H4 (cell line): ENCODE measurements at regions not wholly inside any gene's neighbourhood (a gene's known extent, or its start where the extent isn't known, plus 50 kb on each side); places are given as distances from the start of the nearest gene placed in this dataset.

Source experiments
- DNase-seq: peaks from one replicate; pipeline ENCODE4 v3.0.0-alpha.2; 2015; ENCODE audit warnings: low spot score

- DNase-seq: no peak
These were observed 202.9 kb upstream of the JARID2 start for GRCh38 chr6:15042938-15043337.

GRCh38 chr6:15044146-15044882, 201.6 kb upstream of the JARID2 start:
- no peak for DNase-seq

DNA sequence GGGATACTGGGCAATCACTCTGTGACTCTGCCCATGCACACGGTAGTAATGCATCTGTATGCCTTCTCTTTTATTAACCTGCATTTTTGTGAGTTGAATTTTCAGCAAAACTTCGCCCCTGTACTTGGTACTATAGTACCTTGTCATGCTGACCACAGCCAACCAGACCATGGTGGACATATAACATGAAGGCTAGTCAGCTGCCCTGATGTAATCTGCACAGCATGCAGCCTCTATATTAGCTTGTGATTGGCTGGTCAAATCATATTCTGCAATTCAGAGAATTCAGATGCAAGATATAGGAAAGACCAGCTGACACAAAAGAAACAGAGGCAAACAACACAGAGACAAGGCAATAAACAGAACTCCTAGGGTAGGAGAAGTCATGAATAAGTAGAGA, 200.9 kb upstream of the JARID2 start:
- DNase-seq: no peak

GRCh38 chr6:15046751-15047150, 199.1 kb upstream of the JARID2 start:
- no peak for DNase-seq

GRCh38 chr6:15048367-15048766, 197.5 kb upstream of the JARID2 start:
- DNase-seq: no peak

DNA sequence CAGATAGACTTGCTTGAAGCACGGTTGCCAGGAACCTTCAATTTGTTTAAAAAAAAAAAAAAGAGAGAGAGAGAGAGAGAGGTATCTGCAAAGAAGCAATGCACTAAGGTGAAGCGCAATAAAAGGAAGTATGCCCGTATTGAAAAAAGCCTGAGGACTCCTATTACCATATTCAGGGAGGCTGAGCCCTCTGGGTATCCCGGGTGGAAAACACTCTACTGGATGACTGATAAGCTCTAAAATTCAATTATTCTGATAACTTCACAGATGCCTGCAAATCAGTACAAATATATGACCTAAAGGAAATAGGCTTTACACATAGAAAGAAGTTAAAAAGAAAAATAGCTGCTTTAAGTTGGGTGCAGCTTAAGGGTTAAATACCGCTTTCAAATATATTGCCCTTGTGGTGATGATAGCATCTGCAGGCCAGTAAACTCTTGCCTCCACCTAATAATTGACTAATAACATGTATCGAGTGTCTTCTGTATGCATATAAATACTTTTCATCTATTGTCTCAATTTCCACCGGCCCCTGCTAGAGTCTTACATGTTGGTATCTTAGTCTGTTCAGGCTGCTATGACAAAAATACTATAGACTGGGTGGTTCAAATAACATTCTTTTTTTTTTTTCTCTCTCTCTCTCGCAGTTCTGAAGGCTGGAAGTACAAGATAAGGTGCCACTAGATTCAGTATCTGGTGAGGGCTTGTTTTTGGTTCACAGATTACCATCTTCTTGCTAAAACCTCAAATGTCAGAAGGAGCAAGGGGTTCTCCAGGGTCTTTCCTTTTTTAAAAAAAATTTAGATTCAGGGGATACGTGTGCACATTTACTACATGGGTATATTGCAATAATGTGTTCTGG, 187.4 kb upstream of the JARID2 start:
- DNase-seq: no peak

GRCh38 chr6:15061180-15061641, 184.7 kb upstream of the JARID2 start:
- DNase-seq: no peak

DNA sequence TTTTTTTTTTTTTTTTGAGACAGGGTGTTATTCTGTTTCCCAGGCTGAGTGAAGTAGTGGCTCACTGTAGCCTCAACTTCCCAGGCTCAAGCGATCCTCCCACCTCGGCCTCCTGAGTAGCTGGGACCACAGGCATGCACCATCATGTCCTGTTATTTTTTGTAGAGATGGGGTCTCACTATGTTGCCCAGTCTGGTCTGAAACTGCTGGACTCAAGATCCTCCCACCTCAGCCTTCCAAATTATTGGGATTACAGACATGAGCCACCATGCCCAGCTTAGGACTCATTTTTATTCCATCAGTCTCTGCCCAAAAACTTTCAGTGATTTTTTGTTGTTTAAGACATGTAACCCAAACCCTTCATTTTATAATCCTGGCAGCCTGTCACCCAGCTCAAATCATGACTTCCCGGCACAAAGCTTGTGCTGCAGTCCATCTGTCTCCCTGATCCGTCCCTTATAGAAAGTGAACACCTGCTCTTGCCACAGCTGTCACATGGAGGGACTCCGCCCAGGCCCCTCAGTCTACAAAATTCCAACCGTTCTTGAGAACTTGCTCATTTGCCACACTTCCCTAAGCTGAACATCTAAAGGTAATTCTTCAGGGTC, 183.9 kb upstream of the JARID2 start:
- no peak for DNase-seq

DNA sequence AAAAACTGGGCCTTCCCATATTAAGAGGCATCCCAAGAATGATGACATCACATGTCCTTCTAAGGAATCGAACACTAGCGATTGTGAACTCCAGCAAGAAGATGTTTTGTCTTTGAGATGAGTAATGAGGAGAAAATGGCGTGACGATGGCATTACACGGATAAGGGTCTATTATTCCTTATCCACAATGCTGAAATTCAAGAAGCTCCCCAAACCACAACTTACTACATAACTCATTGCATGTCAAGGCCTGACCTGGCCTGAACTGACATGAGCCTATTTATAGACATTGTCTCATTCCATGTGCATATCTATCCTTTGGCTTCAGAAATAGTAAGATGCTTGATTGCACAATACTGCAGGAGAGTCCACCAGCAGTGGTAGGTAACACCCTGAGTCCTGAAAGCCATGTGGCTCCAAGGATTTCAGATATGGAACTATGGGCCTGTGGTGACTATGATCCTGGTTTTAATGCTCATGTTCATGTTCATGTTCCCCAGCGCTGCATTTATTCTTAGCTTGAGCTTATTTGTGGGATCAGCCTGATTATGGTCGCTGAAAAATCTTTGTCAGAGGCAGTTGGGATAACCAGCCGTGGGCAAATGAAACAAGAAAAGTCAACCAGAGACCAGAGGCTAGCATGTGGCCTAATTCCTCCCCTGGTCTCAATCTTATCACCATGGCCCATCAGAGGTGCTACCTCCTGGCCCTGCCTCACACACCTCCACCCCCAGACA, 183.2 kb upstream of the JARID2 start:
- no peak for DNase-seq

GRCh38 chr6:15063253-15063853, 182.5 kb upstream of the JARID2 start:
- DNase-seq: no peak

DNA sequence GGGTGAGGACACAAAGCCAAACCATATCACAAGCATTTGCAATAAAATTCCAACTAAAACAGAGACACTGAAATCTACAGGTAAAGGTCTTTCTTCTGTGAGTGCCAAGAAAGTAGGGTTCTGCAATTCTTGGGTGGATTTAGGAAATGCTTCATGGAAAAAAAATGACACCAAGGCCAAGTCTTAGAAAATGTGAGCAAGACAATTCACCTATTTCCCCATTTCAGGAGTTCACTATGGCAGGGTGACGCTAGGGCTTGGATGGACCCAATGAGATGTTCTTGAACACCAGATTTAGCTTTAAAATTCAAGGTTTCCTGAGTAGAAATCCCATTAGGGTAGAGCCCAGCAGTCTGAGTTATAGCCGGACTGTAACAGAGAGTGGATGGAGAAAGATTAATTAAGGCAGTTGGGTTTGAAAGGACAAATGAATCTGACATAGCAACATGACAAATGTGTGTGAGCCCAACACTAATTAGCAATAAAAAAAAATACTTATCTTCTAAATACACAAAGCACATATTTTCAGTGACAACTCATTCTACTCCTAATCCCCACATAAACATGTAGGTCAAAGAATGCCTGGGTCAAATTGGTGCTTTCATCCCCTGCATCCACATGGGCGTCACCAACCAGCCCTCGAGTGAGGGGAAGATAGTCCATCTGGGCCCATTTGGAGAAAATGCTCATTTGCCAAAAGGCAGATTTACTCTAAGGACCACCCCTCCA, 180.4 kb upstream of the JARID2 start:
- peak; percentile 20 for DNase-seq

GRCh38 chr6:15066089-15066758, 179.6 kb upstream of the JARID2 start:
- no peak for DNase-seq

GRCh38 chr6:15073344-15073789, 172.5 kb upstream of the JARID2 start:
- peak; percentile 54 for DNase-seq

DNA sequence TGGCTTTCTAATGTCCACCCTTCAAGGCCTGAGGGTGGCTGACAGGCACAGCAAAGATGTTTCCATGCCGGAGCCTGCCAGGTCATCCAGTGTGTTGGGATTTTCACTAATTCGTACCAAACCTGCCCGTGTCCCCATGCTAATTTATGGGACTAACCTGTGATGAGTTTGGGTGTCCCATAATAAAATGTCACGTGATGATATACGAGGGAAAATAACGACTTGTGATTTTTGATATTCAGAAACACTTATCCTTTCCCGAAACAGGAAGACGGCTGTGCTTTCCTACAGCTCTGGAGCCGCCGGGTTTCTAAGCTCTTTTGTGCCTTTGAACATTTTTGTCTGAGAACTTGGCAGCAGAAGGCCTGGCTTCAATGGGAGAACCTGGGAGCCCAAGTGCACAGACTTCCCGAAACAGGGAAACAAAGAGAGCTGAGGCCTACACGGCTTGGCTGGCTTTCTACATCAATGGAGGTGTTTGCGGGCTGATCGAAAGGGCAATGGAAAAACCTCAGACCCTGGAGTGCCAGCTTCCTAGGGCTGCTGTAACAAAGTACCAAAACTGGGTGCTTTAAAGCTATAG, 171.9 kb upstream of the JARID2 start:
- no peak for DNase-seq

GRCh38 chr6:15074806-15075205, 171.1 kb upstream of the JARID2 start:
- DNase-seq: no peak

GRCh38 chr6:15076565-15076964, 169.3 kb upstream of the JARID2 start:
- DNase-seq: no peak

DNA sequence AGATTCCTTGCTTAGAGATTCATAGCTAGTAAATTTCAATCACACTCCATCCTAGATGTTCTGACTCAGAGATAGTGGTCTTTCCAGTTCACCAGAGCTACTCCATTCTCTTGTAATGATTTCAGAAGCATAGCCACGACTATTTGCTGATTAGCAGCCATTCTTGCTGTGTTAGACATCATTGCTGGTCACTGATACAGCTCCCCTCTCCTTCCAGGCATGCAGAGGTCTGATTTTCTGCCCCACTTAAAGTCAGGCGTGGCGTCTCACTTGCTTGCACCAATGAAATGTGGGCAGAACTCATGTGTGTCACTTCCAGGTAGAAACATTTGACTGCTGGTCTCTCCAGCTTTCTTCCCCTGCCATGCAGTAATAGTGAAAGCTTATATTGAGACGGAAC, 168.9 kb upstream of the JARID2 start:
- no peak for DNase-seq

- no peak for DNase-seq
These were observed 167.9 kb upstream of the JARID2 start for GRCh38 chr6:15077961-15078360.

GRCh38 chr6:15079288-15079817, 166.5 kb upstream of the JARID2 start:
- DNase-seq: no peak

GRCh38 chr6:15080895-15081294, 165.0 kb upstream of the JARID2 start:
- DNase-seq: no peak
